Lower leg skin (tissue), 3 donors: ENCODE measurements at regions not wholly inside any gene's neighbourhood (a gene's known extent, or its start where the extent isn't known, plus 50 kb on each side); places are given as distances from the start of the nearest gene placed in this dataset.

Source experiments
- CTCF ChIP-seq, 3 donors: fragments of 450-650 bp; IDR thresholded peaks; one replicate each; pipeline ENCODE4 v1.5.1; 2016; ENCODE audit warnings: antibody characterized with exemption in 3 of 3, mild to moderate bottlenecking in 3 of 3, moderate library complexity in 2 of 3
- POLR2A ChIP-seq, 2 donors: fragments of 450-650 bp; IDR thresholded peaks; one replicate each; pipeline ENCODE4 v1.6.1; 2016 to 2017; ENCODE audit warnings: antibody characterized with exemption in 2 of 2, mild to moderate bottlenecking in 1 of 2, moderate library complexity in 1 of 2

DNA sequence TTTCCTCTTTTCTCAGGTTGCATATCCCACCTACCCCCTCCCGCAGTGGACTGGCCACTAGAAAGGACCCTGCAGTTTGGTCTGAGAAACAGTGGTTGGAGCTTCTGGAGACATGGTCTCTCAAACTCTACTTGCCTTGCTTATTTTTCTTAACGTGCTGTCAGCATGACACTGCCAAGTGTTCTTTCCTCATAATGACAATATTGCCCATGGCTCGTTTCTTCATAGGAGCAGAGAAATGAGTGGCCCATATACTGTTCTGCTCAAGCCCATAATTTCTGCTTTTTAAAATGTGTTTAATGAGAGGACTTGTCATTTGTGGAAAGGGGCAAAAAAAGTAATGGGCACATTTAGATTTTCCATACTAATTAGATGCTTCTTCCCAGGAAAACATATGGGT lies 828.7 kb downstream of the BCL11A start:
- TF ChIP-seq CTCF (IDR thresholded peaks at IDR 0.05) = no peak
- no peak for TF ChIP-seq POLR2A (IDR thresholded peaks at IDR 0.05)
